HepG2 (cell line): ENCODE measurements at regions not wholly inside any gene's neighbourhood (a gene's known extent, or its start where the extent isn't known, plus 50 kb on each side); places are given as distances from the start of the nearest gene placed in this dataset.

Source experiments
- AKAP8 ChIP-seq: sonication (generic); formaldehyde crosslinking; IDR thresholded peaks from 2 replicates; pipeline ENCODE4 v1.5.1; 2020; ENCODE audit warnings: mild to moderate bottlenecking, missing genetic modification reagents
- KDM1A ChIP-seq: IDR thresholded peaks from 2 replicates; pipeline ENCODE4 v1.6.1; 2016; ENCODE audit warnings: missing compliant biosample characterization
- ZNF644 ChIP-seq: IDR thresholded peaks from 2 replicates; pipeline ENCODE4 v1.6.1; 2016; ENCODE audit warnings: low read depth
- TF ChIP-seq, protein P1 (sequence below): fragments of 450-650 bp; IDR thresholded peaks from 2 replicates; pipeline ENCODE4 v1.6.1; 2017; ENCODE audit warnings: mild to moderate bottlenecking
- TF ChIP-seq, protein P2 (sequence below): sonication (generic); formaldehyde crosslinking; IDR thresholded peaks from 2 replicates; pipeline ENCODE4 v1.8.0; 2022; ENCODE audit warnings: mild to moderate bottlenecking, missing genetic modification reagents, borderline replicate concordance
- TF ChIP-seq, protein P3 (sequence below): IDR thresholded peaks from 2 replicates; pipeline ENCODE4 v1.6.1; 2016; ENCODE audit warnings: missing compliant biosample characterization, missing genetic modification reagents, borderline replicate concordance
- TF ChIP-seq, protein P4 (sequence below): sonication (generic); formaldehyde crosslinking; IDR thresholded peaks from 2 replicates; pipeline ENCODE4 v1.5.0; 2020; ENCODE audit warnings: mild to moderate bottlenecking, missing genetic modification reagents, moderate library complexity
- TF ChIP-seq, protein P5 (sequence below): sonication (generic); formaldehyde crosslinking; conservative IDR thresholded peaks from 2 replicates; pipeline ENCODE4 v1.4.0; 2020; ENCODE audit warnings: missing genetic modification reagents

DNA sequence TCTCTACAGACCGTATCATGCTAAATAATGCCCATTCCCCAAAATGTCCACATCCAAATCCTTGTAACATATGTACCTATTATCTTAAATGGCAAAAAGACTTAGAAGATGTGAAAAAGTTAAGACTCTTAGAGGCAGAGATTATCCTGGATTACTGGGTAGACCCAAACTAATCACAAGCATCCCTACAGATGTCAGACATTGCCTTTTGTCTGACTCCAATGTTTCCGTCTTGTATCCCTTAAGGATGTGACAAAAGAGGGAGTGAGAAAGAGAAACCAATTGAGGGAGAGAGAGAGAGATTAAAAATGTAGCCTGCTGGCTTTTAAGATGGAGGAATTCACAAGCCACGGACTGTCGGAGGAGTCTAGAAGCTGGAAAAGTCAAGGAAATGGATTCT is 401.9 kb upstream of the FSTL5 start:
- TF ChIP-seq, protein P1, sequence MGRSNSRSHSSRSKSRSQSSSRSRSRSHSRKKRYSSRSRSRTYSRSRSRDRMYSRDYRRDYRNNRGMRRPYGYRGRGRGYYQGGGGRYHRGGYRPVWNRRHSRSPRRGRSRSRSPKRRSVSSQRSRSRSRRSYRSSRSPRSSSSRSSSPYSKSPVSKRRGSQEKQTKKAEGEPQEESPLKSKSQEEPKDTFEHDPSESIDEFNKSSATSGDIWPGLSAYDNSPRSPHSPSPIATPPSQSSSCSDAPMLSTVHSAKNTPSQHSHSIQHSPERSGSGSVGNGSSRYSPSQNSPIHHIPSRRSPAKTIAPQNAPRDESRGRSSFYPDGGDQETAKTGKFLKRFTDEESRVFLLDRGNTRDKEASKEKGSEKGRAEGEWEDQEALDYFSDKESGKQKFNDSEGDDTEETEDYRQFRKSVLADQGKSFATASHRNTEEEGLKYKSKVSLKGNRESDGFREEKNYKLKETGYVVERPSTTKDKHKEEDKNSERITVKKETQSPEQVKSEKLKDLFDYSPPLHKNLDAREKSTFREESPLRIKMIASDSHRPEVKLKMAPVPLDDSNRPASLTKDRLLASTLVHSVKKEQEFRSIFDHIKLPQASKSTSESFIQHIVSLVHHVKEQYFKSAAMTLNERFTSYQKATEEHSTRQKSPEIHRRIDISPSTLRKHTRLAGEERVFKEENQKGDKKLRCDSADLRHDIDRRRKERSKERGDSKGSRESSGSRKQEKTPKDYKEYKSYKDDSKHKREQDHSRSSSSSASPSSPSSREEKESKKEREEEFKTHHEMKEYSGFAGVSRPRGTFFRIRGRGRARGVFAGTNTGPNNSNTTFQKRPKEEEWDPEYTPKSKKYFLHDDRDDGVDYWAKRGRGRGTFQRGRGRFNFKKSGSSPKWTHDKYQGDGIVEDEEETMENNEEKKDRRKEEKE: no peak
- TF ChIP-seq, protein P2, sequence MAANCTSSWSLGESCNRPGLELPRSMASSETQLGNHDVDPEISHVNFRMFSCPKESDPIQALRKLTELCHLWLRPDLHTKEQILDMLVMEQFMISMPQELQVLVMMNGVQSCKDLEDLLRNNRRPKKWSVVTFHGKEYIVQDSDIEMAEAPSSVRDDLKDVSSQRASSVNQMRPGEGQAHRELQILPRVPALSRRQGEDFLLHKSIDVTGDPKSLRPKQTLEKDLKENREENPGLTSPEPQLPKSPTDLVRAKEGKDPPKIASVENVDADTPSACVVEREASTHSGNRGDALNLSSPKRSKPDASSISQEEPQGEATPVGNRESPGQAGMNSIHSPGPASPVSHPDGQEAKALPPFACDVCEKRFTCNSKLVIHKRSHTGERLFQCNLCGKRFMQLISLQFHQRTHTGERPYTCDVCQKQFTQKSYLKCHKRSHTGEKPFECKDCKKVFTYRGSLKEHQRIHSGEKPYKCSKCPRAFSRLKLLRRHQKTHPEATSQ (CRISPR knock-in tag): no peak
- TF ChIP-seq KDM1A (CRISPR knock-in tag) (no peak), ZNF644 (CRISPR knock-in tag) (no peak), AKAP8 (CRISPR knock-in tag) (no peak)
- TF ChIP-seq, protein P3, sequence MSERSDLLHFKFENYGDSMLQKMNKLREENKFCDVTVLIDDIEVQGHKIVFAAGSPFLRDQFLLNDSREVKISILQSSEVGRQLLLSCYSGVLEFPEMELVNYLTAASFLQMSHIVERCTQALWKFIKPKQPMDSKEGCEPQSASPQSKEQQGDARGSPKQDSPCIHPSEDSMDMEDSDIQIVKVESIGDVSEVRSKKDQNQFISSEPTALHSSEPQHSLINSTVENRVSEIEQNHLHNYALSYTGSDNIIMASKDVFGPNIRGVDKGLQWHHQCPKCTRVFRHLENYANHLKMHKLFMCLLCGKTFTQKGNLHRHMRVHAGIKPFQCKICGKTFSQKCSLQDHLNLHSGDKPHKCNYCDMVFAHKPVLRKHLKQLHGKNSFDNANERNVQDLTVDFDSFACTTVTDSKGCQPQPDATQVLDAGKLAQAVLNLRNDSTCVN (CRISPR knock-in tag): no peak
- TF ChIP-seq, protein P4, sequence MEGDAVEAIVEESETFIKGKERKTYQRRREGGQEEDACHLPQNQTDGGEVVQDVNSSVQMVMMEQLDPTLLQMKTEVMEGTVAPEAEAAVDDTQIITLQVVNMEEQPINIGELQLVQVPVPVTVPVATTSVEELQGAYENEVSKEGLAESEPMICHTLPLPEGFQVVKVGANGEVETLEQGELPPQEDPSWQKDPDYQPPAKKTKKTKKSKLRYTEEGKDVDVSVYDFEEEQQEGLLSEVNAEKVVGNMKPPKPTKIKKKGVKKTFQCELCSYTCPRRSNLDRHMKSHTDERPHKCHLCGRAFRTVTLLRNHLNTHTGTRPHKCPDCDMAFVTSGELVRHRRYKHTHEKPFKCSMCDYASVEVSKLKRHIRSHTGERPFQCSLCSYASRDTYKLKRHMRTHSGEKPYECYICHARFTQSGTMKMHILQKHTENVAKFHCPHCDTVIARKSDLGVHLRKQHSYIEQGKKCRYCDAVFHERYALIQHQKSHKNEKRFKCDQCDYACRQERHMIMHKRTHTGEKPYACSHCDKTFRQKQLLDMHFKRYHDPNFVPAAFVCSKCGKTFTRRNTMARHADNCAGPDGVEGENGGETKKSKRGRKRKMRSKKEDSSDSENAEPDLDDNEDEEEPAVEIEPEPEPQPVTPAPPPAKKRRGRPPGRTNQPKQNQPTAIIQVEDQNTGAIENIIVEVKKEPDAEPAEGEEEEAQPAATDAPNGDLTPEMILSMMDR: no peak
- TF ChIP-seq, protein P5, sequence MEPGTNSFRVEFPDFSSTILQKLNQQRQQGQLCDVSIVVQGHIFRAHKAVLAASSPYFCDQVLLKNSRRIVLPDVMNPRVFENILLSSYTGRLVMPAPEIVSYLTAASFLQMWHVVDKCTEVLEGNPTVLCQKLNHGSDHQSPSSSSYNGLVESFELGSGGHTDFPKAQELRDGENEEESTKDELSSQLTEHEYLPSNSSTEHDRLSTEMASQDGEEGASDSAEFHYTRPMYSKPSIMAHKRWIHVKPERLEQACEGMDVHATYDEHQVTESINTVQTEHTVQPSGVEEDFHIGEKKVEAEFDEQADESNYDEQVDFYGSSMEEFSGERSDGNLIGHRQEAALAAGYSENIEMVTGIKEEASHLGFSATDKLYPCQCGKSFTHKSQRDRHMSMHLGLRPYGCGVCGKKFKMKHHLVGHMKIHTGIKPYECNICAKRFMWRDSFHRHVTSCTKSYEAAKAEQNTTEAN (CRISPR knock-in tag): no peak
